PC-3 (cell line): ENCODE measurements at regions not wholly inside any gene's neighbourhood (a gene's known extent, or its start where the extent isn't known, plus 50 kb on each side); places are given as distances from the start of the nearest gene placed in this dataset.
"Not testable (repeated sequence)": the region's sequence is repeated elsewhere in the genome, so short reads cannot be mapped to it uniquely, and the experiment has no call there.

ENCODE experiments used
- ATAC-seq: fragments of 200-7000 bp; cut with Tn5 transposase; 2 replicates; pipeline ENCODE4 v1.9.1; 2020; ENCODE audit warnings: mild to moderate bottlenecking, moderate library complexity
- BruUV-seq: library from RNA; stranded (reverse); fragments of 400-500 nt; replicated peaks from 2 replicates; lab custom pipeline; 2021; lab: Mats Ljungman, UMichigan
- CTCF ChIA-PET: fragments of 300-600 bp; sonication (Branson Sonifier 250); formaldehyde crosslinking; loops from one replicate; lab custom pipeline; 2022; ENCODE audit warnings: antibody characterized with exemption; lab: Charles Lee
- POLR2A ChIA-PET: fragments of 300-600 bp; sonication (Branson Sonifier 250); formaldehyde crosslinking; loops from one replicate; lab custom pipeline; 2022; ENCODE audit warnings: antibody characterized with exemption; ENCODE audit not compliant: unreplicated experiment; lab: Charles Lee
- DNase-seq: peaks from one replicate; pipeline ENCODE4 v3.0.0-alpha.2; 2015
- H2AFZ ChIP-seq: fragments of 300-600 bp; sonication (generic); 2 replicates; pipeline ENCODE4 v1.6.0; 2016; ENCODE audit warnings: antibody characterized with exemption, low read length
- H3F3A ChIP-seq: fragments of 300-600 bp; sonication (generic); one replicate; pipeline ENCODE4 v1.6.0; 2017; ENCODE audit warnings: antibody characterized with exemption, low read length, control low read depth, mild to moderate bottlenecking; ENCODE audit not compliant: unreplicated experiment
- H3K27ac ChIP-seq: fragments of 300-600 bp; sonication (generic); 2 replicates; pipeline ENCODE4 v1.5.1; 2016; ENCODE audit warnings: mild to moderate bottlenecking, low read length
- H3K27me3 ChIP-seq: fragments of 300-600 bp; sonication (generic); 2 replicates; pipeline ENCODE4 v1.6.1; 2016; ENCODE audit warnings: low read length, mixed read lengths
- H3K36me3 ChIP-seq: fragments of 300-600 bp; sonication (generic); 2 replicates; pipeline ENCODE4 v1.6.1; 2016; ENCODE audit warnings: low read depth, mixed run types, low read length, mixed read lengths
- H3K4me1 ChIP-seq: fragments of 300-600 bp; sonication (generic); 2 replicates; pipeline ENCODE4 v1.5.1; 2016; ENCODE audit warnings: low read length; ENCODE audit not compliant: insufficient read depth
- H3K4me2 ChIP-seq: fragments of 300-600 bp; sonication (generic); 2 replicates; pipeline ENCODE4 v1.6.0; 2016; ENCODE audit warnings: low read length
- H3K4me3 ChIP-seq: fragments of 300-600 bp; sonication (generic); 2 replicates; pipeline ENCODE4 v1.5.1; 2016; ENCODE audit warnings: mild to moderate bottlenecking, low read length, mixed read lengths
- H3K79me2 ChIP-seq: fragments of 300-600 bp; sonication (generic); 2 replicates; pipeline ENCODE4 v1.6.1; 2017; ENCODE audit warnings: low read length, mixed read lengths
- H3K9ac ChIP-seq: fragments of 300-600 bp; sonication (generic); 2 replicates; pipeline ENCODE4 v1.6.0; 2016; ENCODE audit warnings: mild to moderate bottlenecking, low read length
- H3K9me2 ChIP-seq: fragments of 300-600 bp; sonication (generic); replicated peaks from 2 replicates; pipeline ENCODE4 v1.6.1; 2016; ENCODE audit warnings: mixed run types, low read length, mixed read lengths
- H3K9me3 ChIP-seq: fragments of 300-600 bp; sonication (generic); 2 replicates; pipeline ENCODE4 v1.6.1; 2016; ENCODE audit warnings: low read length, mixed read lengths
- H4K20me1 ChIP-seq: fragments of 300-600 bp; sonication (generic); 2 replicates; pipeline ENCODE4 v1.6.1; 2016; ENCODE audit warnings: low read length, mixed read lengths
- EZH2 ChIP-seq: fragments of 300-600 bp; sonication (generic); IDR thresholded peaks from one replicate; pipeline ENCODE4 v1.6.1; 2017; ENCODE audit warnings: antibody characterized with exemption, mild to moderate bottlenecking, low read length; ENCODE audit not compliant: unreplicated experiment
- EZH2phosphoT487 ChIP-seq: fragments of 300-600 bp; sonication (generic); IDR thresholded peaks from 2 replicates; pipeline ENCODE4 v1.6.1; 2018; ENCODE audit warnings: mild to moderate bottlenecking, antibody characterized with exemption, low read length, borderline replicate concordance
- intact Hi-C: fragments of 100-400 bp; cut with micrococcal nuclease; formaldehyde crosslinking; loops from 2 replicates; pipeline ENCODE4 v1.9.0; 2023
- TF ChIP-seq, protein P1 (sequence below): fragments of 300-600 bp; sonication (generic); conservative IDR thresholded peaks from 2 replicates; pipeline ENCODE4 v1.5.1; 2017; ENCODE audit warnings: antibody characterized with exemption, low read depth, mild to moderate bottlenecking, low read length

DNA sequence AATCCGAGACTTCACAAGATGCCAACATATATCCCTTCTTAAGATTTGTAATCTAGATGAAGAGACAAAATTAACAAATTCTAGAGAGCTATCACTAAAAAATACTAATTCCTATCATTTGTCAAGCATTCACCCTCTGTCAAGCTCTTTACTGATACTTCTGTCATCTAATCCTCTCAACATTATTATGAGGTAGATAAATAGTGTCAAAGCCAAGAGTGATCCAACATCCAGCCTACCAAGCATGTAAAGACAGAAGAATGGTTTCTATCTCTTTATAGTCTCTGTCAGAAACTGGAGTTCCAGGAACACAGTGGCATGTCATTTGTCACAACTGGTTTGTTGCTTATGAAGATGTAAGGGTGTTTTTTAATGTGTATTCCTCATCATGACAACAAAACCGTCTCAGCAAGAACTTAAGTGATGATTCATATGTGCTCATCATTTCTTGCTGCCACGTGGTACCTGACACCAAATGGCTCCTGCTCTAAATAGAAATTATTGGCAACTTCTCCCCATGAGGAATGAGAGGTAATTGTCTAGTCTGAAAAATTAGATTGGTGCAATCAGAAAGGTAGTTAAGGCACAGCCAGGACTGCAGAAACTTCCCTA, 196.8 kb downstream of the TOX3 start:
- no peaks in the 10 kb centered on the region for H3K36me3 ChIP-seq
- no peaks in the 10 kb centered on the region for H3F3A ChIP-seq
- H3K27me3 ChIP-seq = no peaks in the 10 kb centered on the region
- TF ChIP-seq, protein P1, sequence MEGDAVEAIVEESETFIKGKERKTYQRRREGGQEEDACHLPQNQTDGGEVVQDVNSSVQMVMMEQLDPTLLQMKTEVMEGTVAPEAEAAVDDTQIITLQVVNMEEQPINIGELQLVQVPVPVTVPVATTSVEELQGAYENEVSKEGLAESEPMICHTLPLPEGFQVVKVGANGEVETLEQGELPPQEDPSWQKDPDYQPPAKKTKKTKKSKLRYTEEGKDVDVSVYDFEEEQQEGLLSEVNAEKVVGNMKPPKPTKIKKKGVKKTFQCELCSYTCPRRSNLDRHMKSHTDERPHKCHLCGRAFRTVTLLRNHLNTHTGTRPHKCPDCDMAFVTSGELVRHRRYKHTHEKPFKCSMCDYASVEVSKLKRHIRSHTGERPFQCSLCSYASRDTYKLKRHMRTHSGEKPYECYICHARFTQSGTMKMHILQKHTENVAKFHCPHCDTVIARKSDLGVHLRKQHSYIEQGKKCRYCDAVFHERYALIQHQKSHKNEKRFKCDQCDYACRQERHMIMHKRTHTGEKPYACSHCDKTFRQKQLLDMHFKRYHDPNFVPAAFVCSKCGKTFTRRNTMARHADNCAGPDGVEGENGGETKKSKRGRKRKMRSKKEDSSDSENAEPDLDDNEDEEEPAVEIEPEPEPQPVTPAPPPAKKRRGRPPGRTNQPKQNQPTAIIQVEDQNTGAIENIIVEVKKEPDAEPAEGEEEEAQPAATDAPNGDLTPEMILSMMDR = no peak
- TF ChIP-seq EZH2phosphoT487 (no peak), EZH2 (no peak)
- no peak overlapping the region for H3K4me2 ChIP-seq
- POLR2A ChIA-PET = no interaction called here
- CTCF ChIA-PET = no interaction called here
- H3K79me2 ChIP-seq = no peaks in the 10 kb centered on the region
- no peaks in the 10 kb centered on the region for H3K9me3 ChIP-seq
- no peak overlapping the region for H3K9ac ChIP-seq
- H3K27ac ChIP-seq = no peak overlapping the region
- ATAC-seq (no peak), DNase-seq (no peak)
- no peak overlapping the region for H3K4me3 ChIP-seq
- intact Hi-C loops = no loop called here
- no peaks in the 10 kb centered on the region for H3K9me2 ChIP-seq
- H2AFZ ChIP-seq = no peak overlapping the region
- H4K20me1 ChIP-seq = no peaks in the 10 kb centered on the region
- no TSS peak for BruUV-seq
- no peaks in the 10 kb centered on the region for H3K4me1 ChIP-seq

DNA sequence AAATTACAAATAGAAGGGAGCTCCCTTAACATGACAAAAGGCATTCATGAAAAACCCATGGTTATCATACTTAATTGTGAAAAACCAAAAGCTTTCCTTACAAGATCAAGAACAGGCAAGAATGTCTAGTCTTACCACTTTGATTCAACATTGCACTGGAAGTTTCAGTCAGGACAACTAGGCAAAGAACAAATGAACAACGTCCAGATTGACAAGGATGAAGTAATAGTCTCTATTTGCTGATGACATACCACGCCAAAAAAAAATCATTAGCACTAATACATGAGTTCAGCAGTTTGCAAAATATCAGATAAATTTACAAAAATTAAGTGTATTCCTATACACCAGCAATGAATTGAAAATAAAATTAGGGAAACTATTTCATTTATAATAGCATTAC, 200.2 kb downstream of the TOX3 start:
- Histone ChIP-seq H3K27me3 (no peaks in the 10 kb centered on the region), H3K79me2 (no peaks in the 10 kb centered on the region), H3K4me3 (no peak overlapping the region), H2AFZ (no peak overlapping the region), H3K4me2 (no peak overlapping the region), H4K20me1 (no peaks in the 10 kb centered on the region), H3K4me1 (no peaks in the 10 kb centered on the region), H3F3A (no peaks in the 10 kb centered on the region), H3K27ac (no peak overlapping the region), H3K9me2 (no peaks in the 10 kb centered on the region), H3K9ac (no peak overlapping the region), H3K36me3 (no peaks in the 10 kb centered on the region), H3K9me3 (no peaks in the 10 kb centered on the region)
- TF ChIP-seq, protein P1 = no peak
- no peak for TF ChIP-seq EZH2phosphoT487
- no peak for TF ChIP-seq EZH2
- ATAC-seq (no peak), DNase-seq (no peak)
- no TSS peak for BruUV-seq
- CTCF ChIA-PET = no interaction called here
- intact Hi-C loops = no loop called here
- POLR2A ChIA-PET = no interaction called here

DNA sequence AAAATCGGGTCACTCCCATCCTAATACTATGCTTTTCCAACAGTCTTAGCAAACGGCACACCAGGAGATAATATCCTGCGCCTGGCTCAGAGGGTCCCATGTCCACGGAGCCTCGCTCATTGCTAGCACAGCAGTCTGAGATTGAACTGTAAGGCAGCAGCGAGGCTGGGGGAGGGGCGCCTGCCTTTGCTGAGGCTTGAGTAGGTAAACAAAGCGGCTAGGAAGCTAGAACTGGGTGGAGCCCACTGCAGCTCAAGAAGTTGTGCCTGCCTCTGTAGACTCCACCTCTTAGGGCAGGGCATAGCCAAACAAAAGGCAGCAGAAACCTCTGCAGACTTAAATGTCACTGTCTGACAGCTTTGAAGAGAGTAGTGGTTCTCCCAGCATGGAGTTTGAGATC, 213.3 kb downstream of the TOX3 start:
- DNase-seq, H3K9me3 ChIP-seq, H3K4me3 ChIP-seq, H3K9ac ChIP-seq, H3K79me2 ChIP-seq, H2AFZ ChIP-seq, H3K27ac ChIP-seq, H3K4me1 ChIP-seq, H4K20me1 ChIP-seq, CTCF ChIA-PET, H3K4me2 ChIP-seq, H3K9me2 ChIP-seq, ATAC-seq, H3K27me3 ChIP-seq, intact Hi-C loops, POLR2A ChIA-PET, H3K36me3 ChIP-seq, H3F3A ChIP-seq, BruUV-seq: not testable (repeated sequence)
